Neural crest cell (in vitro differentiated cells): ENCODE measurements at regions not wholly inside any gene's neighbourhood (a gene's known extent, or its start where the extent isn't known, plus 50 kb on each side); places are given as distances from the start of the nearest gene placed in this dataset.

Experiments used
- DNase-seq: peaks from one replicate; pipeline ENCODE4 v3.0.0; 2021; ENCODE audit warnings: low read depth, mixed read lengths, low spot score
- H3K27ac Mint-ChIP-seq: one replicate; pipeline ENCODE4 v1.8.0; 2021; ENCODE audit warnings: mild to moderate bottlenecking, mixed read lengths; ENCODE audit not compliant: unreplicated experiment
- H3K27me3 Mint-ChIP-seq: 2 replicates; pipeline ENCODE4 v1.8.0; 2021; ENCODE audit warnings: low read depth, mild to moderate bottlenecking, mixed read lengths
- H3K36me3 Mint-ChIP-seq: 2 replicates; pipeline ENCODE4 v1.8.0; 2021; ENCODE audit warnings: low read depth, mild to moderate bottlenecking, mixed read lengths
- H3K4me1 Mint-ChIP-seq: 2 replicates; pipeline ENCODE4 v1.8.0; 2021; ENCODE audit warnings: mixed read lengths
- H3K4me3 Mint-ChIP-seq: one replicate; pipeline ENCODE4 v1.8.0; 2021; ENCODE audit warnings: mild to moderate bottlenecking, mixed read lengths
- H3K9me3 Mint-ChIP-seq: 2 replicates; pipeline ENCODE4 v1.8.0; 2021; ENCODE audit warnings: mixed read lengths
- CTCF ChIP-seq: fragments of 200-600 bp; sonication (generic); conservative IDR thresholded peaks from 2 replicates; pipeline ENCODE4 v1.5.0; 2021; ENCODE audit warnings: antibody characterized with exemption, mild to moderate bottlenecking

GRCh38 chr10:79012567-79012966 lies 56.2 kb upstream of the ZMIZ1 start:
- H3K4me1 Mint-ChIP-seq: peaks cover 21% of the 10 kb centered on the region
- peaks cover 3% of the 10 kb centered on the region for H3K27me3 Mint-ChIP-seq
- H3K4me3 Mint-ChIP-seq: no peak overlapping the region
- DNase-seq: no peak
- no peaks in the 10 kb centered on the region for H3K9me3 Mint-ChIP-seq
- H3K27ac Mint-ChIP-seq: no peak overlapping the region
- no peak for TF ChIP-seq CTCF
- H3K36me3 Mint-ChIP-seq: no peaks in the 10 kb centered on the region

GRCh38 chr10:79013406-79013987 lies 55.3 kb upstream of the ZMIZ1 start:
- no peak overlapping the region for H3K4me3 Mint-ChIP-seq
- H3K4me1 Mint-ChIP-seq: peaks cover 26% of the 10 kb centered on the region
- no peak for TF ChIP-seq CTCF
- no peaks in the 10 kb centered on the region for H3K9me3 Mint-ChIP-seq
- H3K27ac Mint-ChIP-seq: no peak overlapping the region
- no peak for DNase-seq
- H3K27me3 Mint-ChIP-seq: peaks cover 3% of the 10 kb centered on the region
- no peaks in the 10 kb centered on the region for H3K36me3 Mint-ChIP-seq

- DNase-seq: no peak
Observed at GRCh38 chr10:79014796-79015195, 54.0 kb upstream of the ZMIZ1 start.

GRCh38 chr10:79017882-79018520 lies 50.8 kb upstream of the ZMIZ1 start:
- no peaks in the 10 kb centered on the region for H3K9me3 Mint-ChIP-seq
- TF ChIP-seq CTCF: no peak
- no peak overlapping the region for H3K27ac Mint-ChIP-seq
- peaks cover 49% of the 10 kb centered on the region for H3K4me1 Mint-ChIP-seq
- H3K4me3 Mint-ChIP-seq: no peak overlapping the region
- no peaks in the 10 kb centered on the region for H3K36me3 Mint-ChIP-seq
- DNase-seq: no peak
- no peaks in the 10 kb centered on the region for H3K27me3 Mint-ChIP-seq

More at GRCh38 chr10:79014796-79015195, 54.0 kb upstream of the ZMIZ1 start:
- TF ChIP-seq CTCF: no peak
- peaks cover 3% of the 10 kb centered on the region for H3K27me3 Mint-ChIP-seq
- no peaks in the 10 kb centered on the region for H3K36me3 Mint-ChIP-seq
- no peaks in the 10 kb centered on the region for H3K9me3 Mint-ChIP-seq
- H3K4me1 Mint-ChIP-seq: peaks cover 37% of the 10 kb centered on the region
- no peak overlapping the region for H3K27ac Mint-ChIP-seq
- no peak overlapping the region for H3K4me3 Mint-ChIP-seq

- Mint-ChIP-seq H3K4me3 (no peak overlapping the region), H3K27me3 (no peaks in the 10 kb centered on the region), H3K4me1 (peaks cover 43% of the 10 kb centered on the region), H3K9me3 (no peaks in the 10 kb centered on the region), H3K27ac (no peak overlapping the region), H3K36me3 (no peaks in the 10 kb centered on the region)
- no peak for DNase-seq
- TF ChIP-seq CTCF: no peak
Observed at GRCh38 chr10:79018521-79019011, 50.2 kb upstream of the ZMIZ1 start.
